Fibroblast of the aortic adventitia (primary cell): ENCODE measurements at regions not wholly inside any gene's neighbourhood (a gene's known extent, or its start where the extent isn't known, plus 50 kb on each side); places are given as distances from the start of the nearest gene placed in this dataset.

Experiments used
- DNase-seq: peaks from one replicate; pipeline ENCODE4 v3.0.0-alpha.2; 2010; ENCODE audit warnings: low read depth
- H3K4me3 ChIP-seq: 2 replicates; pipeline ENCODE4 v1.5.1; 2011; ENCODE audit warnings: low read depth, mild to moderate bottlenecking, control low read depth, low read length, moderate library complexity
- TF ChIP-seq, protein P1 (sequence below): IDR thresholded peaks from 2 replicates; pipeline ENCODE4 v1.5.1; 2011; ENCODE audit warnings: mild to moderate bottlenecking, low read length, control low read depth, inconsistent platforms; ENCODE audit not compliant: insufficient read depth

DNA sequence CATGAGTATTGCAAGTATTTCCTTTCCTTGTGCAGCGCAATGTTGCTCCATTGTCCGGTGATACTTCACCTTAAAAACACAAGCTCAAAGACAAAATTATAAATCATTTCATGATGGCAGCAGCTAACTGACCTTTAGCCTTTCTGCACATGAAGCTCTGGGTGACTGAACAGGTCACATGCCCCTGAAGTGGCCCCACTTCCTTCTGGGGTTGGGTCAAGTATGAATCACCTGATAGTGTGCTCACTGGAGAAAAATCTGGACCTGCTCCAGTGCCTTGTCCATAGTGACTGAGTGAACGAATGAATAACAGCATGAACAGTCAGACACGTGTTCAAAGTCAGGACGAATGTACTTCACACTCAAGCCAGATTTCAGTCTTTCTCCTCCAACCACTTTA lies 658.9 kb downstream of the NPHP4 start:
- TF ChIP-seq, protein P1, sequence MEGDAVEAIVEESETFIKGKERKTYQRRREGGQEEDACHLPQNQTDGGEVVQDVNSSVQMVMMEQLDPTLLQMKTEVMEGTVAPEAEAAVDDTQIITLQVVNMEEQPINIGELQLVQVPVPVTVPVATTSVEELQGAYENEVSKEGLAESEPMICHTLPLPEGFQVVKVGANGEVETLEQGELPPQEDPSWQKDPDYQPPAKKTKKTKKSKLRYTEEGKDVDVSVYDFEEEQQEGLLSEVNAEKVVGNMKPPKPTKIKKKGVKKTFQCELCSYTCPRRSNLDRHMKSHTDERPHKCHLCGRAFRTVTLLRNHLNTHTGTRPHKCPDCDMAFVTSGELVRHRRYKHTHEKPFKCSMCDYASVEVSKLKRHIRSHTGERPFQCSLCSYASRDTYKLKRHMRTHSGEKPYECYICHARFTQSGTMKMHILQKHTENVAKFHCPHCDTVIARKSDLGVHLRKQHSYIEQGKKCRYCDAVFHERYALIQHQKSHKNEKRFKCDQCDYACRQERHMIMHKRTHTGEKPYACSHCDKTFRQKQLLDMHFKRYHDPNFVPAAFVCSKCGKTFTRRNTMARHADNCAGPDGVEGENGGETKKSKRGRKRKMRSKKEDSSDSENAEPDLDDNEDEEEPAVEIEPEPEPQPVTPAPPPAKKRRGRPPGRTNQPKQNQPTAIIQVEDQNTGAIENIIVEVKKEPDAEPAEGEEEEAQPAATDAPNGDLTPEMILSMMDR: no peak
- H3K4me3 ChIP-seq: no peak overlapping the region
- no peak for DNase-seq

- DNase-seq: no peak
- H3K4me3 ChIP-seq: no peak overlapping the region
- TF ChIP-seq, protein P1: no peak
Measured at GRCh38 chr1:5331101-5331500, 661.1 kb downstream of the NPHP4 start.

DNA sequence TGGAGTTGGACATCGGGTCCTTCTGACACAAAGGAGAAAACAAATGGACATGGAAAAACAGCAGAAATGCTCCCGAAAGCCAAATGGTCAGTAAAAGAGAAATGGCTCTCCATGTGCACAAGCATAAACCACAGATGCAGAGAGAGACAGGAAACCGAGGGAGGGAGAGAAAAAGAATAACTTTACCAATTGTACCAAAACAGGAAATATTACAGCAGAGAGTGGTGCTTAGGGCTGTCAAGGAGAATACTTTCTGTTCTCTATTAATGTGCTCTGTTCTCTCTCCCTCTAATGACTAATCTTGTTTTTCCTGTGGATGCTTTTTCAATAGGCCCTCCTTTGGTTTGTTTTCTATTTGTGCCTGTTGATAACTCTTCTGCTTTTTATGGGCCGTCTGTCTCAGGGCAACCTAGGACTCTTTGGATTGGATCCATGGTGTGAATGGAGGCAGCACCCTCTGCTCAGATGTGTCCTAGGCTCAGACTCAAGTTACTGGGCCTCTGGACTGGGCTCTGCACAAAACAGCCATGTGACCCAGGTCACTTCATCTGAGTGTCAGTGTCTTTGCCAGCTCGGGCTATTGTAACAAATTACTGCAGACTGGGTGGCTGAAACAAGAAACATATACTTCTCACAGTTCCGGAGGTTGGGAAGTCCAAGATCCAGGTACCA lies 663.0 kb downstream of the NPHP4 start:
- no peak overlapping the region for H3K4me3 ChIP-seq
- TF ChIP-seq, protein P1: no peak
- no peak for DNase-seq

DNA sequence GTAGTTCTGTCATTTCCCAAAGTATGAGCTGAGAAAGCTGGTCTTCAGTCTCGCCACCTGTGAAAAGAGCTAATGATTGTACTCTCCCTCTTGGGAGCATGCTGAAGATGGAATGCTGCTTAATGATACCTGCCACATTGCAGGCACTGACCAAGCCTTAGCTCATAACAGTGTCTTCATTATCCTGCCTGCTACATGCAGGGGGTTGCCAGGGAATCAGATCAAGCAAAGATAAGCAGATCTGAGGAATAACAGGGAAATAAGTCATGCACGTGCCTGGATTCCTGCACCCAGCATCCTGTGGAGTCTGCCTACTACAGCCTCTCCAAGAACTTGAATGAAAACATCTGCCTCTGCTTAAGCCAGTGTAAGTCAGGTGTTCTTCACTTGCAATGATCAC lies 667.3 kb downstream of the NPHP4 start:
- H3K4me3 ChIP-seq: no peak overlapping the region
- DNase-seq: no peak
- TF ChIP-seq, protein P1: no peak

DNA sequence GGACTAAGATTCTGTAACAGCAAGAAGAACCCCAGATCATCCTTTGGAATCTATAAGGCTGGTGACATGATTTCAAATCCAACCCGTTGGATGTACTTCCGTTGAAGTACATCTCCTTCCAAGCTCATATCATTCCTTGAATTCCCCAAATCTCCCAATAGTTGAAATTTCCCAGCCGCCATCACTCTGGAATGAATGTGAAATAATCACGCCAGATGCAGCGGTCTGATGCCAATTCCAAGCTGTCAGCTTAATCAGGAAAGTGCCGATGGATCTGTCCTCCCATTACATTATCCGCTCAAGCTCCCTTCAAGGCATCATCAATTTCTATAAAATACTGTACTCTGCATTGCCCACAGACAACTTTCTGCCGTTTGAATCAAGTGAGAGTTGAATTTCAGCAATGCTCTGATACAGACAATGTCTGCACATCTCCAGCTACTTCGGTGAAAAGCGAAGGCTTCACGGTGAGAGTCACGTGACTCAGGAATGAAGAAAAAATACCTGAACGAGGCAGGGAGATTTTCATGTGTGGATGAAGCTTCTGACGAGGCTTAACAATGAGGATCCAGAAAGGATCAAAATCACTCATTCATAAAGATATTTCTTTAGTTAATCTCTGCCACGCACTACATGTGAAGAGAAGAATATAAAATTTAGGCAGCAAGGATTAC lies 663.9 kb downstream of the AJAP1 start:
- no peak for DNase-seq
- TF ChIP-seq, protein P1: no peak
- H3K4me3 ChIP-seq: no peak overlapping the region

GRCh38 chr1:5317391-5317790 lies 663.0 kb downstream of the AJAP1 start:
- no peak overlapping the region for H3K4me3 ChIP-seq
- DNase-seq: no peak
- TF ChIP-seq, protein P1: no peak
